Heart left ventricle (tissue), 13 donors: ENCODE measurements at regions not wholly inside any gene's neighbourhood (a gene's known extent, or its start where the extent isn't known, plus 50 kb on each side); places are given as distances from the start of the nearest gene placed in this dataset.

Experiments
- CTCF ChIP-seq, 12 donors: fragments of 200-600 bp; sonication (generic) in 4 of 12; IDR thresholded peaks; one replicate each; pipeline versions ENCODE4 v1.5.0 to v1.8.0; 2018 to 2022; ENCODE audit warnings: antibody characterized with exemption in 12 of 12, mild to moderate bottlenecking in 5 of 12
- POLR2A ChIP-seq, 2 donors: fragments of 450-650 bp; IDR thresholded peaks; one replicate each; pipeline ENCODE4 v1.6.1; 2017; ENCODE audit warnings: antibody characterized with exemption in 2 of 2, mild to moderate bottlenecking in 2 of 2, moderate library complexity in 2 of 2
- donor health status: ischemic (EF 13 %, LVEDD 7.1; RV severe dilation, severe dysfunction).
- donor health status: DM: no; HTN: yes; CAD: no.
- donor health status: DM: no; HTN: no; CAD: no.
- donor health status: ischemic (EF 25% LVEDD 6.9; RV normal size, moderate dysfunction).
- donor health status: ischemic (EF 25% LVEDD 5.7; RV mildly dilated, moderate dysfunction).
- donor health status: ischemic (EF 35%, LVEDD 5.7; RV mildly dilated, moderate dysfunction).
- donor health status: nonischemic (EF 11% LVEDD 7.7; RV severe dilation, severe dysfunction).
- donor health status: DM: yes; HTN: yes; CAD: no.
- donor health status: PGD.
- donor health status: ischemic (EF 29% LVEDD 5.4; RV normal size, mild dysfunction).
- donor health status: nonischemic (EF 23%, LVEDD 6.1; RV moderate dilation, normal function).

DNA sequence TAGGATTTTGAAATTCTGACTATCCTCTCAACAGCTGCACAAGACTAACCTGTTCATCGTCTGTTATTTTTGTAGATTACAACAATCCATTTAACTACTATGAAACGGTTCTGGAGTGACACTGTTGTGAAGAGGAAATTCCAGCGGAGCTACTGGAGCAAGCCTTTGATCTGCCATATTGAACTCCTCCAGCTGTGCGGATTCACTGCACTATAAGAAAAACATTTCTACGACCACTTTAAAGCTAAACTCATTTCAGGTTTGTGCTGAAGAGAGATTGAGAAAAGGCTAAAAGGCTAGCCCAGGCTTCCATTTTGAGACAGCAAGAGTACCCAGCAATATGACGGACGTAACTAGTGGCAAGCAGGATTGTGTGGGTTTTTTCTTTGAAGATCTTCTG is 104.9 kb upstream of the ANKH start:
- TF ChIP-seq POLR2A (IDR thresholded peaks at IDR 0.05) (no peak), CTCF (IDR thresholded peaks at IDR 0.05) (no peak)
